ENCODE measurements at regions not wholly inside any gene's neighbourhood (a gene's known extent, or its start where the extent isn't known, plus 50 kb on each side); places are given as distances from the start of the nearest gene placed in this dataset.

GRCh38 chr4:123577225-123577906 lies 180.8 kb downstream of the SPRY1 start:
- Histone ChIP-seq H3K4me3 (no peak overlapping the region), H3K27me3 (no peaks in the 10 kb centered on the region)
- no peak for DNase-seq

GRCh38 chr4:123578276-123579029 lies 181.9 kb downstream of the SPRY1 start:
- Histone ChIP-seq H3K9me3 (peaks cover 3% of the 10 kb centered on the region; the same call in 1 of the 2 replicates), H3K27me3 (no peaks in the 10 kb centered on the region), H3K36me3 (no peaks in the 10 kb centered on the region), H3K4me3 (no peak overlapping the region)
- DNase-seq, result no peak

More at GRCh38 chr4:123577225-123577906, 180.8 kb downstream of the SPRY1 start:
- peaks cover 3% of the 10 kb centered on the region; the same call in 1 of the 2 replicates for H3K9me3 ChIP-seq
- H3K36me3 ChIP-seq, result no peaks in the 10 kb centered on the region

- Histone ChIP-seq H3K9me3 (peaks cover 3% of the 10 kb centered on the region; the same call in 1 of the 2 replicates), H3K27me3 (no peaks in the 10 kb centered on the region), H3K4me3 (no peak overlapping the region), H3K36me3 (no peaks in the 10 kb centered on the region)
- DNase-seq, result no peak
Observed at GRCh38 chr4:123579961-123580360, 183.4 kb downstream of the SPRY1 start.

GRCh38 chr4:123580981-123581664 lies 184.5 kb downstream of the SPRY1 start:
- no peak overlapping the region for H3K4me3 ChIP-seq
- no peak for DNase-seq
- no peaks in the 10 kb centered on the region for H3K36me3 ChIP-seq
- peaks cover 3% of the 10 kb centered on the region; the same call in 1 of the 2 replicates for H3K9me3 ChIP-seq
- no peaks in the 10 kb centered on the region for H3K27me3 ChIP-seq

GRCh38 chr4:123581802-123582201 lies 185.2 kb downstream of the SPRY1 start:
- Histone ChIP-seq H3K27me3 (no peaks in the 10 kb centered on the region), H3K9me3 (peaks cover 3% of the 10 kb centered on the region; the same call in 1 of the 2 replicates), H3K4me3 (no peak overlapping the region), H3K36me3 (no peaks in the 10 kb centered on the region)
- DNase-seq, result no peak

- no peaks in the 10 kb centered on the region for H3K36me3 ChIP-seq
- H3K4me3 ChIP-seq, result no peak overlapping the region
- DNase-seq, result no peak
- peaks cover 3% of the 10 kb centered on the region; the same call in 1 of the 2 replicates for H3K9me3 ChIP-seq
- no peaks in the 10 kb centered on the region for H3K27me3 ChIP-seq
Observed at GRCh38 chr4:123583043-123583442, 186.4 kb downstream of the SPRY1 start.

GRCh38 chr4:123585111-123585510 lies 188.5 kb downstream of the SPRY1 start:
- no peaks in the 10 kb centered on the region for H3K36me3 ChIP-seq
- H3K4me3 ChIP-seq, result no peak overlapping the region
- peaks cover 8% of the 10 kb centered on the region for H3K9me3 ChIP-seq
- no peak for DNase-seq
- H3K27me3 ChIP-seq, result no peaks in the 10 kb centered on the region

GRCh38 chr4:123587983-123588494 lies 191.4 kb downstream of the SPRY1 start:
- Histone ChIP-seq H3K9me3 (peaks cover 8% of the 10 kb centered on the region), H3K4me3 (no peak overlapping the region), H3K27me3 (no peaks in the 10 kb centered on the region), H3K36me3 (no peaks in the 10 kb centered on the region)
- peak; percentile 94 for DNase-seq

- peaks cover 8% of the 10 kb centered on the region for H3K9me3 ChIP-seq
- no peak overlapping the region for H3K4me3 ChIP-seq
- no peaks in the 10 kb centered on the region for H3K36me3 ChIP-seq
- H3K27me3 ChIP-seq, result no peaks in the 10 kb centered on the region
- peak; percentile 23 for DNase-seq
Observed at GRCh38 chr4:123588631-123589241, 192.1 kb downstream of the SPRY1 start.

- Histone ChIP-seq H3K27me3 (no peaks in the 10 kb centered on the region), H3K4me3 (no peak overlapping the region), H3K9me3 (peaks cover 8% of the 10 kb centered on the region), H3K36me3 (no peaks in the 10 kb centered on the region)
- no peak for DNase-seq
Observed at GRCh38 chr4:123589301-123589700, 192.7 kb downstream of the SPRY1 start.

GRCh38 chr4:123591875-123592274 lies 195.3 kb downstream of the SPRY1 start:
- no peak for DNase-seq
- no peak overlapping the region for H3K4me3 ChIP-seq

GRCh38 chr4:123593655-123594054 lies 197.1 kb downstream of the SPRY1 start:
- DNase-seq, result no peak
- no peaks in the 10 kb centered on the region for H3K27me3 ChIP-seq
- H3K4me3 ChIP-seq, result no peak overlapping the region
- no peaks in the 10 kb centered on the region for H3K36me3 ChIP-seq
- peaks cover 4% of the 10 kb centered on the region for H3K9me3 ChIP-seq

More at GRCh38 chr4:123591875-123592274, 195.3 kb downstream of the SPRY1 start:
- H3K9me3 ChIP-seq, result peaks cover 8% of the 10 kb centered on the region
- H3K27me3 ChIP-seq, result no peaks in the 10 kb centered on the region
- H3K36me3 ChIP-seq, result no peaks in the 10 kb centered on the region

- H3K4me3 ChIP-seq, result no peak overlapping the region
- H3K27me3 ChIP-seq, result no peaks in the 10 kb centered on the region
- no peak for DNase-seq
- no peaks in the 10 kb centered on the region for H3K9me3 ChIP-seq
- no peaks in the 10 kb centered on the region for H3K36me3 ChIP-seq
Observed at GRCh38 chr4:123596805-123597204, 200.2 kb downstream of the SPRY1 start.

GRCh38 chr4:123597586-123597985 lies 201.0 kb downstream of the SPRY1 start:
- Histone ChIP-seq H3K27me3 (no peaks in the 10 kb centered on the region), H3K36me3 (no peaks in the 10 kb centered on the region), H3K9me3 (no peaks in the 10 kb centered on the region), H3K4me3 (no peak overlapping the region)
- no peak for DNase-seq

GRCh38 chr4:123598331-123598730 lies 201.7 kb downstream of the SPRY1 start:
- Histone ChIP-seq H3K4me3 (no peak overlapping the region), H3K36me3 (no peaks in the 10 kb centered on the region), H3K9me3 (no peaks in the 10 kb centered on the region), H3K27me3 (no peaks in the 10 kb centered on the region)
- DNase-seq, result no peak

GRCh38 chr4:123599061-123599919 lies 202.7 kb downstream of the SPRY1 start:
- Histone ChIP-seq H3K9me3 (no peaks in the 10 kb centered on the region), H3K36me3 (no peaks in the 10 kb centered on the region), H3K27me3 (no peaks in the 10 kb centered on the region), H3K4me3 (no peak overlapping the region)
- no peak for DNase-seq

Measured in MG63 (cell line).